ENCODE measurements at regions not wholly inside any gene's neighbourhood (a gene's known extent, or its start where the extent isn't known, plus 50 kb on each side); places are given as distances from the start of the nearest gene placed in this dataset.

DNA sequence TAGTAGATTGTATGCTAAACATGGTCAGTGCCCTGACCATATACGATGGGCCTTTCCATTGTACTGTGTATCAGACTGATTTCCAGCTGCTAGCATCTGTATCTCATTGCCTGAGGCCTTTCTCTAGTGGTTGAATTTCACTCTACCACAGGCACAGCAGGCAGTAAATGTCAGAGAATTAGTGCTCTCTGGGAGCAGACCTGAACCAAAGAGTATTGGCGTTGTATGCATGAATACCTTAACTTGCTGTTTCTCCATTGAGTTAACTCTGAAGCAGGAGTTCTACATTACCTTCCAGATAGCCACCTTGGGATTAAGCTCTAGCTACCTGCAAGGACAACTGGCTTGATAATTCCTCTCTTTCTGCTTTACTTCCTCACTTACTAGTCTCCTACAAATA, 439.2 kb upstream of the EPHA3 start:
- Histone ChIP-seq H2AFZ (ENCODE audit: low read length) (no peak overlapping the region), H3K9ac (ENCODE audit: low read length) (no peak overlapping the region), H3K36me3 (ENCODE audit: insufficient read depth, low read length) (no peaks in the 10 kb centered on the region), H4K20me1 (ENCODE audit: insufficient read depth, low read length) (no peaks in the 10 kb centered on the region), H3K27ac (ENCODE audit: low read depth, low read length, poor library complexity, severe bottlenecking) (no peak overlapping the region), H3K4me3 (ENCODE audit: low read depth, low read length, poor library complexity, severe bottlenecking) (no peak overlapping the region), H3K4me1 (ENCODE audit: insufficient read depth, low read length, severe bottlenecking) (no peaks in the 10 kb centered on the region), H3K79me2 (ENCODE audit: insufficient read depth, low read length) (no peaks in the 10 kb centered on the region), H3K9me3 (ENCODE audit: low read length) (no peaks in the 10 kb centered on the region), H3F3A (ENCODE audit: insufficient read depth, low read length) (no peaks in the 10 kb centered on the region), H3K4me2 (ENCODE audit: low read length) (no peak overlapping the region), H3K9me2 (ENCODE audit: low read depth, low read length) (no peaks in the 10 kb centered on the region), H3K27me3 (ENCODE audit: insufficient read depth, low read length) (no peaks in the 10 kb centered on the region)
- TF ChIP-seq, protein P1, sequence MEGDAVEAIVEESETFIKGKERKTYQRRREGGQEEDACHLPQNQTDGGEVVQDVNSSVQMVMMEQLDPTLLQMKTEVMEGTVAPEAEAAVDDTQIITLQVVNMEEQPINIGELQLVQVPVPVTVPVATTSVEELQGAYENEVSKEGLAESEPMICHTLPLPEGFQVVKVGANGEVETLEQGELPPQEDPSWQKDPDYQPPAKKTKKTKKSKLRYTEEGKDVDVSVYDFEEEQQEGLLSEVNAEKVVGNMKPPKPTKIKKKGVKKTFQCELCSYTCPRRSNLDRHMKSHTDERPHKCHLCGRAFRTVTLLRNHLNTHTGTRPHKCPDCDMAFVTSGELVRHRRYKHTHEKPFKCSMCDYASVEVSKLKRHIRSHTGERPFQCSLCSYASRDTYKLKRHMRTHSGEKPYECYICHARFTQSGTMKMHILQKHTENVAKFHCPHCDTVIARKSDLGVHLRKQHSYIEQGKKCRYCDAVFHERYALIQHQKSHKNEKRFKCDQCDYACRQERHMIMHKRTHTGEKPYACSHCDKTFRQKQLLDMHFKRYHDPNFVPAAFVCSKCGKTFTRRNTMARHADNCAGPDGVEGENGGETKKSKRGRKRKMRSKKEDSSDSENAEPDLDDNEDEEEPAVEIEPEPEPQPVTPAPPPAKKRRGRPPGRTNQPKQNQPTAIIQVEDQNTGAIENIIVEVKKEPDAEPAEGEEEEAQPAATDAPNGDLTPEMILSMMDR (IDR thresholded peaks at IDR 0.05; ENCODE audit: low read length), result no peak
- TF ChIP-seq EZH2 (IDR thresholded peaks at IDR 0.05; ENCODE audit: borderline replicate concordance, low read length), result no peak

DNA sequence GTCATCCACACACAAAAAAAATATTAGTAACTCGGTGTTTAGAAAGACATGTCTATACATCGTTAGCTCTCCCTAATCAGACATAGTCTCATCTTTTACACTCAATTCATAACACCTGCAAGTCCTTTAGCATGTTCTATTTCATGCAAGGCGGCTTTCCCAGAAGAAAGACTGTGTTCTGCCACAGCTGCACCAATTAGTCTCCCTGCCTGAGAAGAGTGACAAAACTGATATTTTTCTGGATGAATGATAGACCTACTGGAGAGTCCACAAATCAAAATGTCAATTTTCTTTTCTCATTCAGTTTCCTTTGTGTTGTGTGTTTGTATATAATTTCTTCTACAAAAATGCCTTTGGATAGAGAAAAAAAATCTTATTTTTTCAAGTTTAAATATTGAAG, 435.8 kb upstream of the EPHA3 start:
- no peak overlapping the region for H3K4me3 ChIP-seq (ENCODE audit: low read depth, low read length, poor library complexity, severe bottlenecking)
- no peaks in the 10 kb centered on the region for H3K9me2 ChIP-seq (ENCODE audit: low read depth, low read length)
- no peaks in the 10 kb centered on the region for H3F3A ChIP-seq (ENCODE audit: insufficient read depth, low read length)
- H3K27ac ChIP-seq (ENCODE audit: low read depth, low read length, poor library complexity, severe bottlenecking), result no peak overlapping the region
- no peak overlapping the region for H3K9ac ChIP-seq (ENCODE audit: low read length)
- no peaks in the 10 kb centered on the region for H3K4me1 ChIP-seq (ENCODE audit: insufficient read depth, low read length, severe bottlenecking)
- no peaks in the 10 kb centered on the region for H3K79me2 ChIP-seq (ENCODE audit: insufficient read depth, low read length)
- no peak overlapping the region for H3K4me2 ChIP-seq (ENCODE audit: low read length)
- H2AFZ ChIP-seq (ENCODE audit: low read length), result no peak overlapping the region
- no peaks in the 10 kb centered on the region for H3K36me3 ChIP-seq (ENCODE audit: insufficient read depth, low read length)
- TF ChIP-seq, protein P1 (IDR thresholded peaks at IDR 0.05; ENCODE audit: low read length), result no peak
- H3K9me3 ChIP-seq (ENCODE audit: low read length), result no peaks in the 10 kb centered on the region
- H4K20me1 ChIP-seq (ENCODE audit: insufficient read depth, low read length), result no peaks in the 10 kb centered on the region
- H3K27me3 ChIP-seq (ENCODE audit: insufficient read depth, low read length), result no peaks in the 10 kb centered on the region

DNA sequence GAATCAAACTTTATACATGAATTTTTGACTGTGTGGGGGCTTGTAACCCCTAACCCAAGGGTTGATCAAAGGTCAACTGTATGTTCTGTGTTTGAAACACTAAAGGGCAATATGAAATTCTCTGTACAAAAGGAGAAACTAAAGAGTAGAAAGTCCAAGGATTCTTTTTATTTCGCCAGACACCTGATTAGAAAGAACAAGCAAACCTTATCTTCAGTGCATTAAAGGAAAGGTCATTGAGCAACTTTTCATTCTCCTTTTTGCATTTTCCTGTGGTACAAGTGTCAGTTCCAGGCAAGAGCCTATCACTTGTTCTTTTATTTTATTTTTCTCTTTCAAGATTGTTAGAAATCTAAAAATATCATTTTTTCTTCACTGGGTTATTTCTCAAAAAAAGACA, 430.1 kb upstream of the EPHA3 start:
- Histone ChIP-seq H4K20me1 (ENCODE audit: insufficient read depth, low read length) (no peaks in the 10 kb centered on the region), H3K4me2 (ENCODE audit: low read length) (no peak overlapping the region), H3K9me3 (ENCODE audit: low read length) (no peaks in the 10 kb centered on the region), H3K27ac (ENCODE audit: low read depth, low read length, poor library complexity, severe bottlenecking) (no peak overlapping the region), H3K4me3 (ENCODE audit: low read depth, low read length, poor library complexity, severe bottlenecking) (no peak overlapping the region), H3K9ac (ENCODE audit: low read length) (no peak overlapping the region), H3K79me2 (ENCODE audit: insufficient read depth, low read length) (no peaks in the 10 kb centered on the region), H3K36me3 (ENCODE audit: insufficient read depth, low read length) (no peaks in the 10 kb centered on the region), H3K27me3 (ENCODE audit: insufficient read depth, low read length) (no peaks in the 10 kb centered on the region), H3K9me2 (ENCODE audit: low read depth, low read length) (no peaks in the 10 kb centered on the region), H2AFZ (ENCODE audit: low read length) (no peak overlapping the region), H3K4me1 (ENCODE audit: insufficient read depth, low read length, severe bottlenecking) (no peaks in the 10 kb centered on the region), H3F3A (ENCODE audit: insufficient read depth, low read length) (no peaks in the 10 kb centered on the region)
- TF ChIP-seq, protein P1 (IDR thresholded peaks at IDR 0.05; ENCODE audit: low read length), result no peak
- TF ChIP-seq EZH2 (IDR thresholded peaks at IDR 0.05; ENCODE audit: borderline replicate concordance, low read length), result no peak

All from OCI-LY1 (cell line).